ENCODE measurements at regions not wholly inside any gene's neighbourhood (a gene's known extent, or its start where the extent isn't known, plus 50 kb on each side); places are given as distances from the start of the nearest gene placed in this dataset.

DNA sequence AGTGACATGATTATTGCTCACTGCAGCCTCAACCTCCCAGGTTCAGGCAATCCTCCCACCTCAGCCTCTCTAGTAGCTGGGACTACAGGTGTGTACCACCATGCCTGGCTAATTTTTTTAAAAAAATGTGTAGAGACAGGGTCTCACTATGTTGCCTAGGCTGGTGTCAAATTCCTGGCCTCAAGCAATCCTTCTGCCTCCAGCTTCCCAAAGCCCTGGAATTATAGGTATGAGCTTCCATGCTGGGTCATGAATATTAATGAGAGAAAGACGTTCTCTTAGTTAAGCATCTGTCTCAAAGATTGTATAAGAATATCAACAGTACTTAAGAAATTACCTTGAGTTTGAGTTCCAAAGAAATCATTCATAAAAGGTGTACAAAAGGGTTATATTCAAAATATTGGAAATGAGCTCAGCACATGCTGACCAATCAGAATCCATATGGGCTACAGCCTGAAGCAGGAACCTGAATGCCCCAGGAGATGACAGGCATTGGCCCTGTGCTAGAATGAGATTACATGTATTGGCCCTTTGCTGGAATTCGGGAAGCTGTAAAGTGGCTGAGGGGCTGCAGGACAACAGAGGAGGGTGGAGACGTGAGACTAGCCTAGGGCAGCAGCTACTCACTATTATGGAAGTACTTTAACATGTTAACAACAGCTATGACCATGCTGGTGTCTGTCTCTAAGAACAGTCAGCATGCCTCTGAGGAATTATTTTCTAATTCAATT, 157.0 kb upstream of the CPNE8 start:
- H3K27ac ChIP-seq = no peak overlapping the region
- no peaks in the 10 kb centered on the region for H3K36me3 ChIP-seq
- no peak for TF ChIP-seq POLR2A (IDR thresholded peaks at IDR 0.05)
- TF ChIP-seq, protein P1, sequence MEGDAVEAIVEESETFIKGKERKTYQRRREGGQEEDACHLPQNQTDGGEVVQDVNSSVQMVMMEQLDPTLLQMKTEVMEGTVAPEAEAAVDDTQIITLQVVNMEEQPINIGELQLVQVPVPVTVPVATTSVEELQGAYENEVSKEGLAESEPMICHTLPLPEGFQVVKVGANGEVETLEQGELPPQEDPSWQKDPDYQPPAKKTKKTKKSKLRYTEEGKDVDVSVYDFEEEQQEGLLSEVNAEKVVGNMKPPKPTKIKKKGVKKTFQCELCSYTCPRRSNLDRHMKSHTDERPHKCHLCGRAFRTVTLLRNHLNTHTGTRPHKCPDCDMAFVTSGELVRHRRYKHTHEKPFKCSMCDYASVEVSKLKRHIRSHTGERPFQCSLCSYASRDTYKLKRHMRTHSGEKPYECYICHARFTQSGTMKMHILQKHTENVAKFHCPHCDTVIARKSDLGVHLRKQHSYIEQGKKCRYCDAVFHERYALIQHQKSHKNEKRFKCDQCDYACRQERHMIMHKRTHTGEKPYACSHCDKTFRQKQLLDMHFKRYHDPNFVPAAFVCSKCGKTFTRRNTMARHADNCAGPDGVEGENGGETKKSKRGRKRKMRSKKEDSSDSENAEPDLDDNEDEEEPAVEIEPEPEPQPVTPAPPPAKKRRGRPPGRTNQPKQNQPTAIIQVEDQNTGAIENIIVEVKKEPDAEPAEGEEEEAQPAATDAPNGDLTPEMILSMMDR (IDR thresholded peaks at IDR 0.05) = no peak
- no peak for TF ChIP-seq POLR2AphosphoS5 (IDR thresholded peaks at IDR 0.05)
- intact Hi-C loops (cut with DNase I) = no loop called here
- no peaks in the 10 kb centered on the region for H3K9me3 ChIP-seq
- no peaks in the 10 kb centered on the region for H3K4me1 ChIP-seq (replicated peaks)
- no peak for DNase-seq (ENCODE audit: low spot score)
- no peaks in the 10 kb centered on the region for H3K27me3 ChIP-seq (replicated peaks; ENCODE audit: insufficient read depth)
- no peak overlapping the region for H3K4me3 ChIP-seq
- WGBS = 69% methylated on average over 3 of the region's 3 CpGs

DNA sequence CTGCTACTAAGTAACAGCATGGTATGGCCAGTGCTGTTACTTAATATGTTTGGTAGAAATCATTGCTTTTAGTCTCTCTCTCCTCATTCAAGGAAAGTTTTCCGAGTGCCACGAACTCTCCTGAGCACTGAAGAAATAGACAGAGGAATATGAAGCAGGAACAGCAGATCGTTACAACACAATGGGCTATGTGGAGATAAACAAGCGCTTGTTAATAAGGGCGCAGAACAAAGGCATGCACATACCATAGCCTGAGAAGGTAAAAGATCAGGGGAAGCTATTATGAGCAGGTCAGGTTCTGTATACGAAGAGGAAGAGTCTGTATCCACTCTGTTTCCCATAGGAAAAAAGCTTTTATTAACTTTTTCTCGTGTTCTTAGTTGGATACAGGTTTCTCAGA, 156.2 kb upstream of the CPNE8 start:
- TF ChIP-seq, protein P1 (IDR thresholded peaks at IDR 0.05) = no peak
- TF ChIP-seq POLR2A (IDR thresholded peaks at IDR 0.05) (no peak), POLR2AphosphoS5 (IDR thresholded peaks at IDR 0.05) (no peak)
- Histone ChIP-seq H3K4me1 (replicated peaks) (no peaks in the 10 kb centered on the region), H3K27me3 (replicated peaks; ENCODE audit: insufficient read depth) (no peaks in the 10 kb centered on the region), H3K36me3 (no peaks in the 10 kb centered on the region), H3K27ac (no peak overlapping the region), H3K4me3 (no peak overlapping the region), H3K9me3 (no peaks in the 10 kb centered on the region)
- DNase-seq (ENCODE audit: low spot score) = no peak
- 80% methylated on average over 7 of the region's 7 CpGs for WGBS
- intact Hi-C loops (cut with DNase I) = no loop called here

DNA sequence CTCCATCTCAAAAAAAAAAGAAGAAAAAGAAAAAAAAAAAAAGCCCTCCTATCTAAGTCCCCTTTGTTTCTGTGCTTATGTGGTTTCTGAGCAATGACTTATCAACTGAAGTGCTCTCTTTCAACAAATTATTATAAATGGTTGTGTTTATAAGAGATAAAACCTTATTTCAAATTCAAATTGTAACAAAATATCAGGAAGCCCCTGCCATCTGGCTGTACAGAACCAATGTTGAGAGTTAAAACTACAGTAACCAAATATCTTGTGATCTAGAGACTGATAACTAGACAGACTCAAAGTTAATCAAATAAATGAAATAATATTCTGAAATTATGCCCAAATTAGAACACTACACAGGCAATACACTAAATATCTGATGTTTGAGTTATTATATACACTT, 143.0 kb upstream of the CPNE8 start:
- Histone ChIP-seq H3K9me3 (no peaks in the 10 kb centered on the region), H3K27ac (no peak overlapping the region), H3K36me3 (no peaks in the 10 kb centered on the region), H3K4me3 (no peak overlapping the region), H3K4me1 (replicated peaks) (no peaks in the 10 kb centered on the region), H3K27me3 (replicated peaks; ENCODE audit: insufficient read depth) (no peaks in the 10 kb centered on the region)
- TF ChIP-seq, protein P1 (IDR thresholded peaks at IDR 0.05) = no peak
- no peak for TF ChIP-seq POLR2A (IDR thresholded peaks at IDR 0.05)
- no peak for TF ChIP-seq POLR2AphosphoS5 (IDR thresholded peaks at IDR 0.05)
- DNase-seq (ENCODE audit: low spot score) = no peak
- intact Hi-C loops (cut with DNase I) = no loop called here

DNA sequence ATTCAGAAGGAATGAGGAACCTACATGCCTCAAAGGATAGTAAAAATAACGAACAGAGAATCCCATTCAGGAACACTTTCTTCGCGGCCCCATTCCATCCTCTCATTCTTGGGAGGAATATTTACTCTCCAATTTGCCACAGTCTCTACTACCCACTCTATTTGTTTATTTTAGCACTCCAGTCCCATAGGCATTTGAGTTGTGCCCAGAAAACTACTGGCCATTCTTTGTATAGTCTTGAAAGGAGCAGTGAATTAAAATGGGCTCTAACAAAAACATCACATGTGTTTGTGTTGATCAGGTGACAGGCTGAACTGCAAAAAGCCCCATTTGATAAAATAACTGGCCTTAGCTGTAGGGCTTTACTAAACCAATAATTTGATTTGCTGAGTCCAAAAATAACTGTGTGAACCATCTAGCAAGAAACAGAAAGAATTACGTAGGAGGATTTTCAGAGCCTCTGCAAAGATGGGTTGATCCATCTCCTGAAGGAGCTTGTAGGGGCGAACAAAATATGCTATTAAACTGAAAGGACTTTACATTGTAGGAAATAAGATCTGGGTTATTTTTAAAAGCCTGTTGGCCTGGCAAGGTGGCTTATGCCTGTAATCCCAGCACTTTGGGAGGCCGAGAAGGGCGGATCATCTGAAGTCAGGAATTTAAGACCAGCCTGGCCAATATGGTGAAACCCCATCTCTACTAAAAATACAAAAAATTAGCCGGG, 142.3 kb upstream of the CPNE8 start:
- no peak for TF ChIP-seq POLR2AphosphoS5 (IDR thresholded peaks at IDR 0.05)
- intact Hi-C loops (cut with DNase I) = no loop called here
- DNase-seq (ENCODE audit: low spot score) = no peak
- Histone ChIP-seq H3K4me1 (replicated peaks) (no peaks in the 10 kb centered on the region), H3K27me3 (replicated peaks; ENCODE audit: insufficient read depth) (no peaks in the 10 kb centered on the region), H3K9me3 (no peaks in the 10 kb centered on the region), H3K27ac (no peak overlapping the region), H3K36me3 (no peaks in the 10 kb centered on the region), H3K4me3 (no peak overlapping the region)
- 72% methylated on average over 8 of the region's 8 CpGs for WGBS

DNA sequence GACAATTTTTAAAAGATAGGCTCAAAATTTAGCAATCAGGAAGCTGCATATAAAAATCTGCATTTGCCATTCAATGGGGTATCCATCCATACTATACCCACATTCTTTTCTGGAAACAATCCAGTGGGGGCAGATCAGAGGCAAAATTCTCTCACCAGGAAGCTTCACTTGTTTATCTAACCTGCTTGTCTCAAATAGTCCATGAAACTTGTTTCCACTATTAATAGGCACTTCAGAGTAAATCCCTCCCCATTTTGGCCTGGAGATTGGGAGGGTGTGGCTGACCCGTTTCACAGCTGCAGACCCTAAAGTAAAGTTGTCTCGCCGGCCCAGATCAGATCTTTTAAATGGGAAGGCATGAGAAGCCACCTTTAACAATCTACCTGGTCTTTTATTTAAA, 139.4 kb upstream of the CPNE8 start:
- Histone ChIP-seq H3K27ac (no peak overlapping the region), H3K27me3 (replicated peaks; ENCODE audit: insufficient read depth) (no peaks in the 10 kb centered on the region), H3K36me3 (no peaks in the 10 kb centered on the region), H3K4me1 (replicated peaks) (no peaks in the 10 kb centered on the region), H3K9me3 (no peaks in the 10 kb centered on the region), H3K4me3 (no peak overlapping the region)
- TF ChIP-seq POLR2A (IDR thresholded peaks at IDR 0.05) = no peak
- TF ChIP-seq POLR2AphosphoS5 (IDR thresholded peaks at IDR 0.05) = no peak
- TF ChIP-seq, protein P1 (IDR thresholded peaks at IDR 0.05) = no peak
- WGBS = 24% methylated on average over 3 of the region's 3 CpGs
- intact Hi-C loops (cut with DNase I) = no loop called here
- no peak for DNase-seq (ENCODE audit: low spot score)
